Medulla oblongata (tissue), 1 donor: ENCODE measurements at regions not wholly inside any gene's neighbourhood (a gene's known extent, or its start where the extent isn't known, plus 50 kb on each side); places are given as distances from the start of the nearest gene placed in this dataset.
A peak's percentile ranks its signal among the peaks of the same experiment; 100 is the strongest.

Source experiments
- DNase-seq: peaks from one replicate; pipeline ENCODE4 v3.0.0-alpha.2; 2015; ENCODE audit errors: extremely low spot score

GRCh38 chr13:75052616-75053015, 429.4 kb downstream of the TBC1D4 start:
- no peak for DNase-seq

GRCh38 chr13:75050419-75051046, 431.4 kb downstream of the TBC1D4 start:
- no peak for DNase-seq

GRCh38 chr13:75049735-75050335, 432.1 kb downstream of the TBC1D4 start:
- DNase-seq: no peak

GRCh38 chr13:75042807-75043206, 439.2 kb downstream of the TBC1D4 start:
- no peak for DNase-seq

GRCh38 chr13:75038393-75039113, 443.4 kb downstream of the TBC1D4 start:
- no peak for DNase-seq

GRCh38 chr13:75025956-75026355, 456.0 kb downstream of the TBC1D4 start:
- no peak for DNase-seq

- DNase-seq: no peak
Measured at GRCh38 chr13:75024602-75025001, 457.4 kb downstream of the TBC1D4 start.

GRCh38 chr13:75023609-75024008, 458.4 kb downstream of the TBC1D4 start:
- no peak for DNase-seq

GRCh38 chr13:75021151-75021550, 460.8 kb downstream of the TBC1D4 start:
- no peak for DNase-seq

- DNase-seq: no peak
Measured at GRCh38 chr13:75016225-75016624, 465.7 kb downstream of the TBC1D4 start.

GRCh38 chr13:75013818-75014217, 468.2 kb downstream of the TBC1D4 start:
- no peak for DNase-seq

GRCh38 chr13:75010941-75011340, 471.0 kb downstream of the TBC1D4 start:
- DNase-seq: no peak

GRCh38 chr13:75008926-75009325, 473.0 kb downstream of the TBC1D4 start:
- DNase-seq: no peak

GRCh38 chr13:74990992-74991391, 491.0 kb downstream of the TBC1D4 start:
- DNase-seq: no peak

- no peak for DNase-seq
Measured at GRCh38 chr13:74987124-74987690, 494.8 kb downstream of the TBC1D4 start.

- DNase-seq: no peak
Measured at GRCh38 chr13:74986609-74987008, 495.4 kb downstream of the TBC1D4 start.

- DNase-seq: no peak
Measured at GRCh38 chr13:74979703-74980102, 502.3 kb downstream of the TBC1D4 start.

- no peak for DNase-seq
Measured at GRCh38 chr13:74978591-74978990, 503.4 kb downstream of the TBC1D4 start.

- DNase-seq: no peak
Measured at GRCh38 chr13:74977498-74977897, 504.5 kb downstream of the TBC1D4 start.

- DNase-seq: no peak
Measured at GRCh38 chr13:74975111-74975510, 506.9 kb downstream of the TBC1D4 start.

GRCh38 chr13:74973935-74974879, 507.8 kb downstream of the TBC1D4 start:
- peak; percentile 19 for DNase-seq

GRCh38 chr13:74969419-74969818, 512.5 kb downstream of the TBC1D4 start:
- no peak for DNase-seq
